GM21423 (cell line): ENCODE measurements at regions not wholly inside any gene's neighbourhood (a gene's known extent, or its start where the extent isn't known, plus 50 kb on each side); places are given as distances from the start of the nearest gene placed in this dataset.

Experiments
- ATAC-seq: cut with Tn5 transposase; IDR thresholded peaks from one replicate; pipeline ENCODE4 v1.9.1; 2021; ENCODE audit warnings: mild to moderate bottlenecking, moderate library complexity; ENCODE audit not compliant: unreplicated experiment

- ATAC-seq, result no peak
Measured at GRCh38 chr13:106182404-106182803, 353.1 kb downstream of the EFNB2 start.

- ATAC-seq, result no peak
Measured at GRCh38 chr13:106178816-106179215, 356.6 kb downstream of the EFNB2 start.

- ATAC-seq, result no peak
Measured at GRCh38 chr13:106177146-106177545, 358.3 kb downstream of the EFNB2 start.

- ATAC-seq, result no peak
Measured at GRCh38 chr13:106176117-106176516, 359.3 kb downstream of the EFNB2 start.

GRCh38 chr13:106173891-106174610, 361.4 kb downstream of the EFNB2 start:
- ATAC-seq, result no peak

GRCh38 chr13:106173346-106173745, 362.1 kb downstream of the EFNB2 start:
- ATAC-seq, result no peak

GRCh38 chr13:106172176-106172905, 363.1 kb downstream of the EFNB2 start:
- no peak for ATAC-seq

- ATAC-seq, result no peak
Measured at GRCh38 chr13:106163426-106163825, 372.0 kb downstream of the EFNB2 start.

- ATAC-seq, result no peak
Measured at GRCh38 chr13:106161146-106161545, 374.3 kb downstream of the EFNB2 start.

- no peak for ATAC-seq
Measured at GRCh38 chr13:106159295-106160195, 375.9 kb downstream of the EFNB2 start.

- no peak for ATAC-seq
Measured at GRCh38 chr13:106156468-106156867, 379.0 kb downstream of the EFNB2 start.

GRCh38 chr13:106155411-106155810, 380.1 kb downstream of the EFNB2 start:
- ATAC-seq, result no peak

- no peak for ATAC-seq
Measured at GRCh38 chr13:106153876-106154275, 381.6 kb downstream of the EFNB2 start.

GRCh38 chr13:106153041-106153440, 382.4 kb downstream of the EFNB2 start:
- ATAC-seq, result no peak

- no peak for ATAC-seq
Measured at GRCh38 chr13:106152047-106152446, 383.4 kb downstream of the EFNB2 start.

GRCh38 chr13:106151056-106151699, 384.3 kb downstream of the EFNB2 start:
- no peak for ATAC-seq

GRCh38 chr13:106145997-106146864, 389.2 kb downstream of the EFNB2 start:
- no peak for ATAC-seq

- ATAC-seq, result no peak
Measured at GRCh38 chr13:106145070-106145469, 390.4 kb downstream of the EFNB2 start.

GRCh38 chr13:106143930-106144709, 391.3 kb downstream of the EFNB2 start:
- no peak for ATAC-seq
